ENCODE measurements at regions not wholly inside any gene's neighbourhood (a gene's known extent, or its start where the extent isn't known, plus 50 kb on each side); places are given as distances from the start of the nearest gene placed in this dataset.

GRCh38 chr2:57450170-57450569 is 596.4 kb upstream of the VRK2 start:
- TF ChIP-seq CTCF (IDR thresholded peaks at IDR 0.05) (no peak), POLR2A (IDR thresholded peaks at IDR 0.05) (no peak)
